ENCODE measurements at regions not wholly inside any gene's neighbourhood (a gene's known extent, or its start where the extent isn't known, plus 50 kb on each side); places are given as distances from the start of the nearest gene placed in this dataset.

- no peak for TF ChIP-seq CTCF (IDR thresholded peaks at IDR 0.05)
- no peak for TF ChIP-seq POLR2AphosphoS5 (IDR thresholded peaks at IDR 0.05)
- TF ChIP-seq POLR2A (IDR thresholded peaks at IDR 0.05): no peak
- TF ChIP-seq EP300 (IDR thresholded peaks at IDR 0.05): no peak
Measured at GRCh38 chrX:39676434-39676833, 421.3 kb downstream of the BCOR start.
